T-helper 17 cell (primary cell): ENCODE measurements at regions not wholly inside any gene's neighbourhood (a gene's known extent, or its start where the extent isn't known, plus 50 kb on each side); places are given as distances from the start of the nearest gene placed in this dataset.

Experiments used
- ATAC-seq: fragments of 150-1000 bp; cut with Tn5 transposase; 2 replicates; pipeline ENCODE4 v1.10.0; 2021; ENCODE audit warnings: mild to moderate bottlenecking, moderate library complexity
- DNase-seq, 3 donors: peaks; one replicate each; pipeline versions ENCODE4 v3.0.0 to v3.0.0-alpha.2; 2020 to 2021
- H3K9me3 ChIP-seq: one replicate; pipeline ENCODE4 v1.7.0; 2013; ENCODE audit warnings: low read length, mild to moderate bottlenecking; ENCODE audit not compliant: control insufficient read depth, poor library complexity, severe bottlenecking
- H3K27ac Mint-ChIP-seq: one replicate; pipeline ENCODE4 v1.8.0; 2022; ENCODE audit warnings: mild to moderate bottlenecking, moderate library complexity, mixed read lengths
- H3K27me3 Mint-ChIP-seq: one replicate; pipeline ENCODE4 v1.8.0; 2022; ENCODE audit warnings: mixed read lengths
- H3K36me3 Mint-ChIP-seq: one replicate; pipeline ENCODE4 v1.8.0; 2022; ENCODE audit warnings: low read depth, mixed read lengths
- H3K4me1 Mint-ChIP-seq: one replicate; pipeline ENCODE4 v1.8.0; 2022; ENCODE audit warnings: mild to moderate bottlenecking, mixed read lengths
- H3K4me3 Mint-ChIP-seq: one replicate; pipeline ENCODE4 v1.8.0; 2022; ENCODE audit warnings: mild to moderate bottlenecking, moderate library complexity, mixed read lengths

GRCh38 chr3:124557-125179 is 71.9 kb upstream of the CHL1 start:
- ATAC-seq: no peak
- H3K27me3 Mint-ChIP-seq: no peaks in the 10 kb centered on the region
- no peaks in the 10 kb centered on the region for H3K36me3 Mint-ChIP-seq

GRCh38 chr3:128515-129172 is 67.9 kb upstream of the CHL1 start:
- DNase-seq: no peak
- ATAC-seq: no peak
- Mint-ChIP-seq H3K27me3 (no peaks in the 10 kb centered on the region), H3K27ac (no peak overlapping the region), H3K4me1 (no peaks in the 10 kb centered on the region), H3K4me3 (no peak overlapping the region), H3K36me3 (no peaks in the 10 kb centered on the region)
- H3K9me3 ChIP-seq: no peaks in the 10 kb centered on the region

More at GRCh38 chr3:124557-125179, 71.9 kb upstream of the CHL1 start:
- no peaks in the 10 kb centered on the region for H3K9me3 ChIP-seq
- Mint-ChIP-seq H3K4me3 (no peak overlapping the region), H3K4me1 (no peaks in the 10 kb centered on the region), H3K27ac (no peak overlapping the region)
- DNase-seq: no peak

- Mint-ChIP-seq H3K4me3 (no peak overlapping the region), H3K36me3 (no peaks in the 10 kb centered on the region), H3K4me1 (no peaks in the 10 kb centered on the region), H3K27ac (no peak overlapping the region), H3K27me3 (no peaks in the 10 kb centered on the region)
- DNase-seq (no peak), ATAC-seq (no peak)
- H3K9me3 ChIP-seq: no peaks in the 10 kb centered on the region
Observed at GRCh38 chr3:131151-131888, 65.2 kb upstream of the CHL1 start.

GRCh38 chr3:132378-132777 is 64.2 kb upstream of the CHL1 start:
- Mint-ChIP-seq H3K27ac (no peak overlapping the region), H3K36me3 (no peaks in the 10 kb centered on the region), H3K4me1 (no peaks in the 10 kb centered on the region), H3K4me3 (no peak overlapping the region), H3K27me3 (no peaks in the 10 kb centered on the region)
- no peak for DNase-seq
- ATAC-seq: no peak
- H3K9me3 ChIP-seq: no peaks in the 10 kb centered on the region

- no peak for ATAC-seq
- Mint-ChIP-seq H3K4me3 (no peak overlapping the region), H3K4me1 (no peaks in the 10 kb centered on the region), H3K27ac (no peak overlapping the region), H3K27me3 (no peaks in the 10 kb centered on the region), H3K36me3 (no peaks in the 10 kb centered on the region)
- no peaks in the 10 kb centered on the region for H3K9me3 ChIP-seq
- DNase-seq: no peak
Observed at GRCh38 chr3:132904-133303, 63.7 kb upstream of the CHL1 start.

GRCh38 chr3:140748-141330 is 55.7 kb upstream of the CHL1 start:
- no peaks in the 10 kb centered on the region for H3K9me3 ChIP-seq
- H3K27ac Mint-ChIP-seq: no peak overlapping the region
- peaks cover 1% of the 10 kb centered on the region for H3K27me3 Mint-ChIP-seq
- H3K4me3 Mint-ChIP-seq: no peak overlapping the region
- no peak for ATAC-seq
- no peaks in the 10 kb centered on the region for H3K4me1 Mint-ChIP-seq
- H3K36me3 Mint-ChIP-seq: no peaks in the 10 kb centered on the region
- DNase-seq: no peak
